ENCODE measurements at regions not wholly inside any gene's neighbourhood (a gene's known extent, or its start where the extent isn't known, plus 50 kb on each side); places are given as distances from the start of the nearest gene placed in this dataset.

GRCh38 chr1:5393146-5393545, 599.1 kb downstream of the NPHP4 start:
- Mint-ChIP-seq H3K36me3 (ENCODE audit: insufficient read depth) (no peaks in the 10 kb centered on the region), H3K4me3 (no peak overlapping the region), H3K4me1 (ENCODE audit: low read depth) (peaks cover 9% of the 10 kb centered on the region), H3K9me3 (no peaks in the 10 kb centered on the region), H3K27me3 (ENCODE audit: low read depth) (no peaks in the 10 kb centered on the region)
- DNase-seq (no peak), ATAC-seq (no peak)

- no peaks in the 10 kb centered on the region for H3K9me3 Mint-ChIP-seq
- H3K4me1 Mint-ChIP-seq (ENCODE audit: low read depth) = peaks cover 9% of the 10 kb centered on the region
- DNase-seq = no peak
- no peak overlapping the region for H3K4me3 Mint-ChIP-seq
- ATAC-seq = no peak
- H3K27me3 Mint-ChIP-seq (ENCODE audit: low read depth) = no peaks in the 10 kb centered on the region
- H3K36me3 Mint-ChIP-seq (ENCODE audit: insufficient read depth) = no peaks in the 10 kb centered on the region
Observed at GRCh38 chr1:5391725-5392124, 600.5 kb downstream of the NPHP4 start.

GRCh38 chr1:5390504-5390903, 601.7 kb downstream of the NPHP4 start:
- H3K36me3 Mint-ChIP-seq (ENCODE audit: insufficient read depth) = no peaks in the 10 kb centered on the region
- peaks cover 9% of the 10 kb centered on the region for H3K4me1 Mint-ChIP-seq (ENCODE audit: low read depth)
- H3K4me3 Mint-ChIP-seq = no peak overlapping the region
- H3K9me3 Mint-ChIP-seq = no peaks in the 10 kb centered on the region
- ATAC-seq = no peak
- no peaks in the 10 kb centered on the region for H3K27me3 Mint-ChIP-seq (ENCODE audit: low read depth)
- no peak for DNase-seq

- ATAC-seq (peak; percentile 61 to 74), DNase-seq (no peak)
- H3K9me3 Mint-ChIP-seq = no peaks in the 10 kb centered on the region
- H3K4me1 Mint-ChIP-seq (ENCODE audit: low read depth) = peaks cover 9% of the 10 kb centered on the region
- no peaks in the 10 kb centered on the region for H3K27me3 Mint-ChIP-seq (ENCODE audit: low read depth)
- peak overlapping the region; percentile 66 for H3K4me3 Mint-ChIP-seq
- no peaks in the 10 kb centered on the region for H3K36me3 Mint-ChIP-seq (ENCODE audit: insufficient read depth)
Observed at GRCh38 chr1:5389101-5389885, 602.9 kb downstream of the NPHP4 start.

GRCh38 chr1:5388622-5389021, 603.6 kb downstream of the NPHP4 start:
- no peaks in the 10 kb centered on the region for H3K9me3 Mint-ChIP-seq
- DNase-seq = no peak
- no peaks in the 10 kb centered on the region for H3K36me3 Mint-ChIP-seq (ENCODE audit: insufficient read depth)
- H3K4me1 Mint-ChIP-seq (ENCODE audit: low read depth) = peaks cover 4% of the 10 kb centered on the region
- peak overlapping the region; percentile 66 for H3K4me3 Mint-ChIP-seq
- no peak for ATAC-seq
- no peaks in the 10 kb centered on the region for H3K27me3 Mint-ChIP-seq (ENCODE audit: low read depth)

GRCh38 chr1:5386371-5386770, 605.9 kb downstream of the NPHP4 start:
- ATAC-seq (no peak), DNase-seq (no peak)
- Mint-ChIP-seq H3K36me3 (ENCODE audit: insufficient read depth) (no peaks in the 10 kb centered on the region), H3K9me3 (no peaks in the 10 kb centered on the region), H3K4me1 (ENCODE audit: low read depth) (no peaks in the 10 kb centered on the region), H3K27me3 (ENCODE audit: low read depth) (no peaks in the 10 kb centered on the region), H3K4me3 (no peak overlapping the region)

- Mint-ChIP-seq H3K4me3 (no peak overlapping the region), H3K27me3 (ENCODE audit: low read depth) (no peaks in the 10 kb centered on the region), H3K4me1 (ENCODE audit: low read depth) (no peaks in the 10 kb centered on the region), H3K9me3 (no peaks in the 10 kb centered on the region), H3K36me3 (ENCODE audit: insufficient read depth) (no peaks in the 10 kb centered on the region)
- no peak for DNase-seq
- no peak for ATAC-seq
Observed at GRCh38 chr1:5385956-5386355, 606.3 kb downstream of the NPHP4 start.

- ATAC-seq (no peak), DNase-seq (no peak)
- Mint-ChIP-seq H3K4me1 (ENCODE audit: low read depth) (no peaks in the 10 kb centered on the region), H3K36me3 (ENCODE audit: insufficient read depth) (no peaks in the 10 kb centered on the region), H3K4me3 (no peak overlapping the region), H3K9me3 (no peaks in the 10 kb centered on the region), H3K27me3 (ENCODE audit: low read depth) (no peaks in the 10 kb centered on the region)
Observed at GRCh38 chr1:5385096-5385799, 607.0 kb downstream of the NPHP4 start.

- H3K4me1 Mint-ChIP-seq (ENCODE audit: low read depth) = no peaks in the 10 kb centered on the region
- no peak overlapping the region for H3K4me3 Mint-ChIP-seq
- H3K27me3 Mint-ChIP-seq (ENCODE audit: low read depth) = no peaks in the 10 kb centered on the region
- no peaks in the 10 kb centered on the region for H3K9me3 Mint-ChIP-seq
- DNase-seq (no peak), ATAC-seq (no peak)
- no peaks in the 10 kb centered on the region for H3K36me3 Mint-ChIP-seq (ENCODE audit: insufficient read depth)
Observed at GRCh38 chr1:5381491-5381890, 610.7 kb downstream of the NPHP4 start.

GRCh38 chr1:5379176-5379759, 613.0 kb downstream of the NPHP4 start:
- Mint-ChIP-seq H3K27me3 (ENCODE audit: low read depth) (no peaks in the 10 kb centered on the region), H3K9me3 (no peaks in the 10 kb centered on the region), H3K4me3 (no peak overlapping the region), H3K4me1 (ENCODE audit: low read depth) (no peaks in the 10 kb centered on the region), H3K36me3 (ENCODE audit: insufficient read depth) (no peaks in the 10 kb centered on the region)
- no peak for ATAC-seq
- no peak for DNase-seq

GRCh38 chr1:5376538-5377247, 615.5 kb downstream of the NPHP4 start:
- no peaks in the 10 kb centered on the region for H3K36me3 Mint-ChIP-seq (ENCODE audit: insufficient read depth)
- no peaks in the 10 kb centered on the region for H3K4me1 Mint-ChIP-seq (ENCODE audit: low read depth)
- peaks cover 6% of the 10 kb centered on the region for H3K9me3 Mint-ChIP-seq
- DNase-seq = no peak
- H3K4me3 Mint-ChIP-seq = no peak overlapping the region
- ATAC-seq = no peak
- no peaks in the 10 kb centered on the region for H3K27me3 Mint-ChIP-seq (ENCODE audit: low read depth)

GRCh38 chr1:5375481-5375880, 616.7 kb downstream of the NPHP4 start:
- H3K36me3 Mint-ChIP-seq (ENCODE audit: insufficient read depth) = no peaks in the 10 kb centered on the region
- no peak for ATAC-seq
- no peak overlapping the region for H3K4me3 Mint-ChIP-seq
- DNase-seq = no peak
- no peaks in the 10 kb centered on the region for H3K27me3 Mint-ChIP-seq (ENCODE audit: low read depth)
- H3K9me3 Mint-ChIP-seq = peaks cover 6% of the 10 kb centered on the region
- peaks cover 10% of the 10 kb centered on the region for H3K4me1 Mint-ChIP-seq (ENCODE audit: low read depth)

- Mint-ChIP-seq H3K27me3 (ENCODE audit: low read depth) (no peaks in the 10 kb centered on the region), H3K9me3 (peaks cover 6% of the 10 kb centered on the region), H3K4me3 (no peak overlapping the region), H3K36me3 (ENCODE audit: insufficient read depth) (no peaks in the 10 kb centered on the region), H3K4me1 (ENCODE audit: low read depth) (peaks cover 20% of the 10 kb centered on the region)
- ATAC-seq (no peak), DNase-seq (no peak)
Observed at GRCh38 chr1:5374192-5374591, 618.0 kb downstream of the NPHP4 start.

- no peak overlapping the region for H3K4me3 Mint-ChIP-seq
- DNase-seq = no peak
Observed at GRCh38 chr1:5373281-5373680, 618.9 kb downstream of the NPHP4 start.

More at GRCh38 chr1:5373281-5373680, 618.9 kb downstream of the NPHP4 start:
- H3K27me3 Mint-ChIP-seq (ENCODE audit: low read depth) = no peaks in the 10 kb centered on the region
- H3K36me3 Mint-ChIP-seq (ENCODE audit: insufficient read depth) = no peaks in the 10 kb centered on the region
- H3K9me3 Mint-ChIP-seq = peaks cover 6% of the 10 kb centered on the region
- no peak for ATAC-seq
- peaks cover 23% of the 10 kb centered on the region for H3K4me1 Mint-ChIP-seq (ENCODE audit: low read depth)

Data from activated T-cell treated with anti-CD3 and anti-CD28 coated beads, Interleukin-2, amount 50 U/mL, for 4 hours (primary cell).